ENCODE measurements at regions not wholly inside any gene's neighbourhood (a gene's known extent, or its start where the extent isn't known, plus 50 kb on each side); places are given as distances from the start of the nearest gene placed in this dataset.

DNA sequence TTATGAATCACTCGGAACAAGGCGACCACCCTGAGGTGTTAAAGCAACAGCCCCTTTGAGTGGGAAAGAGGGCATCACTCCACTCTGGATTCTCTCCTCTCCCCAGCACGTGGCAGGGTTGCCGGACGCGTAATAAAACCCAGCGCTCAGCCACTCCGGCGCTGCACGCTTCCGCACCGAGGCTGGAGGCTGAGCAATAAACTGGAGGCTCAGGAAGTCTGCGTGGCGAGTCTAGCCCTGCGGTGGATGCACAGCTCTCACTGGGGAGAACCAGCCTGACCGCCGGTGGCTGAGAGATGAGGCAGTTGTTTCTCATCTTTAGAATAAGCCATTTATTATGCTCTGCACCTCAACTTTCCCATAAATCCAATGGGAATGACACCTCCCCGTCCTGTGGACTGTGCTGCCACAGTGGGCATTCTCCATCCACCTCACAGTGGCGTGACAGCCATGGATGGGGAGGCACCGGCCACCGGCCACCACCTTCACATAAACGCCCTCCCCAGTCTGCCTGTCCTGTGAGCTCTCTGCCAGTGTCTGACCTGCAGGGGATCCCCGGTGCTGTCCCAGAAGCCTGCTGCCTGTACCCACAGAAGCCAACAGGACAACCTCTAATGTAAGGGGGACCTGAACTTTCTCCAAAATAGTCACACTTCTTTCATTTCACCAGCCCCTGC lies 64.2 kb upstream of the GGTLC1 start:
- Histone ChIP-seq H3K27ac (no peak overlapping the region), H3K4me1 (no peaks in the 10 kb centered on the region), H3K9me3 (no peaks in the 10 kb centered on the region), H3K36me3 (ENCODE audit: insufficient read depth in 1 of 2, low read depth in 1 of 2) (no peaks in the 10 kb centered on the region), H3K27me3 (ENCODE audit: insufficient read depth in 3 of 3, low read length in 2 of 3) (peaks cover 0 to 7% (median 2%) of the 10 kb centered on the region in 3 donors), H3K4me3 (no peak overlapping the region)
- DNase-seq (no peak), ATAC-seq (no peak)
- TF ChIP-seq, protein P1, sequence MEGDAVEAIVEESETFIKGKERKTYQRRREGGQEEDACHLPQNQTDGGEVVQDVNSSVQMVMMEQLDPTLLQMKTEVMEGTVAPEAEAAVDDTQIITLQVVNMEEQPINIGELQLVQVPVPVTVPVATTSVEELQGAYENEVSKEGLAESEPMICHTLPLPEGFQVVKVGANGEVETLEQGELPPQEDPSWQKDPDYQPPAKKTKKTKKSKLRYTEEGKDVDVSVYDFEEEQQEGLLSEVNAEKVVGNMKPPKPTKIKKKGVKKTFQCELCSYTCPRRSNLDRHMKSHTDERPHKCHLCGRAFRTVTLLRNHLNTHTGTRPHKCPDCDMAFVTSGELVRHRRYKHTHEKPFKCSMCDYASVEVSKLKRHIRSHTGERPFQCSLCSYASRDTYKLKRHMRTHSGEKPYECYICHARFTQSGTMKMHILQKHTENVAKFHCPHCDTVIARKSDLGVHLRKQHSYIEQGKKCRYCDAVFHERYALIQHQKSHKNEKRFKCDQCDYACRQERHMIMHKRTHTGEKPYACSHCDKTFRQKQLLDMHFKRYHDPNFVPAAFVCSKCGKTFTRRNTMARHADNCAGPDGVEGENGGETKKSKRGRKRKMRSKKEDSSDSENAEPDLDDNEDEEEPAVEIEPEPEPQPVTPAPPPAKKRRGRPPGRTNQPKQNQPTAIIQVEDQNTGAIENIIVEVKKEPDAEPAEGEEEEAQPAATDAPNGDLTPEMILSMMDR (IDR thresholded peaks at IDR 0.05) = no peak
- intact Hi-C loops (cut with DNase I) = no loop called here
- 89% methylated on average over 23 of the region's 23 CpGs for WGBS, 3 donors

DNA sequence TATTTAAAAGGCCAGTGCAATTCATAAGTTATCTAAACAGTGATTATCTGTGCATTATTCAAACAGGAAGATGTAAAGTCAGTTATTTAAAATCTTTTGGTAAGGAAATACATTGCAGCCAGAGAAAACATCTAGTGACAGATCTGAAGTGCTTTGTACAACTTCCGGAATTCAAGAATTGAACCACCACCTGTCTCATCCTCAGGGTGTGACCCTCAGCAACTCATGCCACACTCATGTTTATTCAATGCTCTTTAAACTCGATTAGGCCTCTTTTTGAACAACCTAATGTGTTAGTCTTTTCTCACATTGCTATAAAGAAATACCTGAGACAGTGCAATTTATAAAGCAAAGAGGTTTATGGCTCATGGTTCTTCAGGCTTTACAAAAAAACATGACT lies 62.6 kb upstream of the GGTLC1 start:
- H3K36me3 ChIP-seq (ENCODE audit: insufficient read depth in 1 of 2, low read depth in 1 of 2) = no peaks in the 10 kb centered on the region
- H3K4me1 ChIP-seq = no peaks in the 10 kb centered on the region
- no peaks in the 10 kb centered on the region for H3K9me3 ChIP-seq
- TF ChIP-seq, protein P1 (IDR thresholded peaks at IDR 0.05) = no peak
- WGBS, 3 donors = 58 to 66% (median 62%) methylated on average over 2 of the region's 2 CpGs
- no peak overlapping the region for H3K27ac ChIP-seq
- no peak for DNase-seq
- H3K4me3 ChIP-seq = no peak overlapping the region
- intact Hi-C loops (cut with DNase I) = no loop called here
- no peak for ATAC-seq
- peaks cover 0 to 7% (median 2%) of the 10 kb centered on the region in 3 donors for H3K27me3 ChIP-seq (ENCODE audit: insufficient read depth in 3 of 3, low read length in 2 of 3)

DNA sequence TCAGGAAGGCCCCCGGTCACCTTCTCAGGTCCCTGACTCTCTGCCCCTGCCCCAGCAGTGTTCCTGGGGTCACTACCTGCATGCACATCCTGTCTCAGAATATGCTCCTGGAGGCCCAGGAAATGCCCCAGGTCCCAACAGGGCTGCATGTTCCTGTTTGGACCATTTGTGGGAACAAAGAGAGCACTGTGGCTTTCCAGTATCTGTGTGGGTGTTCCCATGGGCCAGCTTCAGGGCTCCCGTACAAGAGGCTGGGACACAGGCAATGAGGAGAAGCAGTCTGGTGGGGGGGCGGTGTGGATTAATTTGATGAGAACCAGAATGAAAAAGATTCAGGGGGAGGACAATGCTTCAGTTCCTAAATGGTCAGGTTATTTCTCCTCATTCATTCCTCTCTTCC lies 61.5 kb upstream of the GGTLC1 start:
- TF ChIP-seq, protein P1 (IDR thresholded peaks at IDR 0.05) = no peak
- DNase-seq (no peak), ATAC-seq (no peak)
- Histone ChIP-seq H3K4me1 (no peaks in the 10 kb centered on the region), H3K27me3 (ENCODE audit: insufficient read depth in 3 of 3, low read length in 2 of 3) (peaks cover 0 to 7% (median 2%) of the 10 kb centered on the region in 3 donors), H3K36me3 (ENCODE audit: insufficient read depth in 1 of 2, low read depth in 1 of 2) (no peaks in the 10 kb centered on the region), H3K9me3 (no peaks in the 10 kb centered on the region), H3K27ac (no peak overlapping the region), H3K4me3 (no peak overlapping the region)
- intact Hi-C loops (cut with DNase I) = no loop called here
- 60 to 62% (median 62%) methylated on average over 3 of the region's 3 CpGs for WGBS, 3 donors

DNA sequence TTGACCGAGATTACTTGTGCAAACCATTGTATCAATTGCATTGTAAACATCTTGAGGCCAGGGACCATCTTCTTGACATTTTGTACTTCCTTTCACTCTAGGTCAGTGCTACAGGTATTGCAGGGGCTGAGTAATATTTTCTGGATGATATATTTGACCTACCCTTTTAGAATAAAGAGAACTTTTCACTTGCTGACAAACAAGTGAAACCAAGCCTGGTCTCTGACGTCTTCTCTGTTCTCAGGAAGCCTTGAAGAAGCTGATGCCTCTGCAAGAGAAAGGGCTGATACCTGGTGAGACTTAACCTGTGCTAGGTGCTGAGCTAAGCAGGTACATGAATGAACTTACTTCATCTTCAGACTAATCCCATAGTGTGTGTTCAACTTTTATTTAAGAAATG lies 60.5 kb upstream of the GGTLC1 start:
- H3K27ac ChIP-seq = no peak overlapping the region
- no peak overlapping the region for H3K4me3 ChIP-seq
- ATAC-seq (no peak), DNase-seq (no peak)
- H3K4me1 ChIP-seq = no peaks in the 10 kb centered on the region
- TF ChIP-seq, protein P1 (IDR thresholded peaks at IDR 0.05) = no peak
- intact Hi-C loops (cut with DNase I) = no loop called here
- no peaks in the 10 kb centered on the region for H3K36me3 ChIP-seq (ENCODE audit: insufficient read depth in 1 of 2, low read depth in 1 of 2)
- peaks cover 0 to 7% (median 2%) of the 10 kb centered on the region in 3 donors for H3K27me3 ChIP-seq (ENCODE audit: insufficient read depth in 3 of 3, low read length in 2 of 3)
- H3K9me3 ChIP-seq = no peaks in the 10 kb centered on the region
- WGBS, 3 donors = 76 to 79% (median 77%) methylated on average over 2 of the region's 2 CpGs
